Panc1 (cell line): ENCODE measurements at regions not wholly inside any gene's neighbourhood (a gene's known extent, or its start where the extent isn't known, plus 50 kb on each side); places are given as distances from the start of the nearest gene placed in this dataset.

ENCODE experiments used
- ATAC-seq: fragments of 200-7000 bp; cut with Tn5 transposase; 2 replicates; pipeline ENCODE4 v1.9.1; 2020; ENCODE audit warnings: mild to moderate bottlenecking, moderate library complexity
- BruUV-seq: library from RNA; stranded (reverse); fragments of 400-500 nt; replicated peaks from 2 replicates; lab custom pipeline; 2021; lab: Mats Ljungman, UMichigan
- CTCF ChIA-PET: fragments of 300-600 bp; sonication (Branson Sonifier 250); formaldehyde crosslinking; loops from one replicate; lab custom pipeline; 2022; ENCODE audit warnings: antibody characterized with exemption; lab: Charles Lee
- POLR2A ChIA-PET: fragments of 300-600 bp; sonication (Branson Sonifier 250); formaldehyde crosslinking; loops from one replicate; lab custom pipeline; 2022; ENCODE audit warnings: antibody characterized with exemption; lab: Charles Lee
- DNase-seq: peaks from one replicate; pipeline ENCODE4 v3.0.0-alpha.2; 2010; ENCODE audit warnings: low read depth, low spot score
- H3K27ac ChIP-seq: 2 replicates; pipeline ENCODE4 v1.5.1; 2011; ENCODE audit warnings: mild to moderate bottlenecking, low read length, inconsistent platforms
- H3K27me3 ChIP-seq: fragments of 200-500 bp; sonication (Bioruptor generic); 2 replicates; pipeline ENCODE4 v1.6.0; 2014; ENCODE audit warnings: low read length, inconsistent platforms; ENCODE audit not compliant: control insufficient read depth, insufficient read depth
- H3K36me3 ChIP-seq: fragments of 200-500 bp; sonication (Bioruptor generic); 2 replicates; pipeline ENCODE4 v1.5.1; 2014; ENCODE audit warnings: inconsistent platforms, mild to moderate bottlenecking, low read length, moderate library complexity; ENCODE audit not compliant: control insufficient read depth, insufficient read depth
- H3K4me1 ChIP-seq: 2 replicates; pipeline ENCODE4 v1.5.1; 2011; ENCODE audit warnings: inconsistent platforms, mild to moderate bottlenecking, low read length, moderate library complexity; ENCODE audit not compliant: control insufficient read depth, insufficient read depth
- H3K4me3 ChIP-seq, 2 experiments: 2 replicates each; pipeline ENCODE4 v1.5.1; 2011 to 2012; ENCODE audit warnings: low read depth in 2 of 2, low read length in 2 of 2, mild to moderate bottlenecking in 2 of 2, inconsistent platforms in 1 of 2, moderate library complexity in 1 of 2
- H3K9me3 ChIP-seq: fragments of 200-500 bp; sonication (Bioruptor generic); 2 replicates; pipeline ENCODE4 v1.5.1; 2014; ENCODE audit warnings: low read depth, mild to moderate bottlenecking, inconsistent platforms, low read length, moderate library complexity; ENCODE audit not compliant: control insufficient read depth, insufficient read depth
- CTCF ChIP-seq: fragments of 450-650 bp; IDR thresholded peaks from 2 replicates; pipeline ENCODE4 v1.5.1; 2017; ENCODE audit warnings: mild to moderate bottlenecking
- POLR2AphosphoS5 ChIP-seq: IDR thresholded peaks from 2 replicates; pipeline ENCODE4 v1.6.1; 2012; ENCODE audit warnings: mild to moderate bottlenecking, low read depth, low read length, moderate library complexity
- REST ChIP-seq, 2 experiments: IDR thresholded peaks; 2 replicates each; pipeline ENCODE4 v1.6.1; 2011 to 2012; ENCODE audit warnings: low read depth in 2 of 2, control low read depth in 1 of 2, low read length in 1 of 2, mild to moderate bottlenecking in 1 of 2, moderate library complexity in 1 of 2; ENCODE audit not compliant: insufficient read depth in 1 of 2
- SIN3A ChIP-seq: IDR thresholded peaks from 2 replicates; pipeline ENCODE4 v1.6.1; 2012; ENCODE audit warnings: low read depth, mild to moderate bottlenecking, low read length, moderate library complexity, borderline replicate concordance; ENCODE audit not compliant: insufficient read depth
- TCF7L2 ChIP-seq: IDR thresholded peaks from 2 replicates; pipeline ENCODE4 v1.6.1; 2011; ENCODE audit warnings: mild to moderate bottlenecking, low read depth, low read length, inconsistent platforms
- in situ Hi-C: cut with HindIII; loops from 2 replicates; pipeline ENCODE4 v1.10.0; 2016; ENCODE audit warnings: low sequenced_read_pairs, low pct_unique_long_range_greater_than_20kb
- intact Hi-C: fragments of 100-400 bp; cut with micrococcal nuclease; formaldehyde crosslinking; loops from one replicate; pipeline ENCODE4 v1.10.0; 2022; ENCODE audit not compliant: unreplicated experiment

- no TSS peak for BruUV-seq
- DNase-seq (no peak), ATAC-seq (no peak)
- TF ChIP-seq TCF7L2 (no peak), SIN3A (no peak), REST (IDR thresholded peaks at IDR 0.05; ENCODE audit: insufficient read depth in 1 of 2, low read depth in 2 of 2, low read length in 1 of 2) (no peak)
- ChIA-PET CTCF (no interaction called here), POLR2A (no interaction called here)
- in situ Hi-C loops, result no loop called here
- H3K27ac ChIP-seq, result no peak overlapping the region
- H3K9me3 ChIP-seq, result no peaks in the 10 kb centered on the region
- H3K4me3 ChIP-seq, result no peak overlapping the region
- H3K4me1 ChIP-seq, result no peaks in the 10 kb centered on the region
- no peaks in the 10 kb centered on the region for H3K27me3 ChIP-seq
- intact Hi-C loops, result no loop called here
- no peaks in the 10 kb centered on the region for H3K36me3 ChIP-seq
Observed at GRCh38 chr2:206858687-206859329, 80.5 kb upstream of the CPO start.

- ChIA-PET POLR2A (no interaction called here), CTCF (no interaction called here)
- TF ChIP-seq CTCF, result no peak
- TF ChIP-seq SIN3A, result no peak
- no peak for TF ChIP-seq TCF7L2
- no peak for TF ChIP-seq REST (IDR thresholded peaks at IDR 0.05; ENCODE audit: insufficient read depth in 1 of 2, low read depth in 2 of 2, low read length in 1 of 2)
- no peak for TF ChIP-seq POLR2AphosphoS5
- Histone ChIP-seq H3K27me3 (no peaks in the 10 kb centered on the region), H3K27ac (no peak overlapping the region), H3K4me1 (no peaks in the 10 kb centered on the region), H3K36me3 (no peaks in the 10 kb centered on the region), H3K9me3 (no peaks in the 10 kb centered on the region), H3K4me3 (no peak overlapping the region)
- DNase-seq, result no peak
- in situ Hi-C loops (no loop called here), intact Hi-C loops (no loop called here)
- BruUV-seq, result no TSS peak
- no peak for ATAC-seq
Observed at GRCh38 chr2:206859330-206859739, 80.0 kb upstream of the CPO start.
